CD4-positive, alpha-beta memory T cell (primary cell): ENCODE measurements at regions not wholly inside any gene's neighbourhood (a gene's known extent, or its start where the extent isn't known, plus 50 kb on each side); places are given as distances from the start of the nearest gene placed in this dataset.

ENCODE experiments used
- CTCF ChIA-PET: fragments of 350-600 bp; sonication (Branson Sonifier 250); formaldehyde crosslinking; loops from one replicate; lab custom pipeline; 2021; ENCODE audit warnings: inconsistent platforms; ENCODE audit not compliant: partially characterized antibody; lab: Charles Lee
- POLR2A ChIA-PET: fragments of 350-600 bp; sonication (Branson Sonifier 250); formaldehyde crosslinking; loops from one replicate; lab custom pipeline; 2021; ENCODE audit not compliant: partially characterized antibody; lab: Charles Lee
- DNase-seq, 5 donors: peaks; one replicate each; pipeline versions ENCODE4 v3.0.0 to v3.0.0-alpha.2; 2020 to 2022; ENCODE audit warnings: mixed read lengths in 1 of 5
- H3K27ac ChIP-seq: one replicate; pipeline ENCODE4 v1.7.0; 2013; ENCODE audit warnings: low read depth, low read length
- H3K27me3 ChIP-seq: 2 replicates; pipeline ENCODE4 v1.7.0; 2013; ENCODE audit warnings: mild to moderate bottlenecking, low read length, moderate library complexity; ENCODE audit not compliant: insufficient read depth
- H3K36me3 ChIP-seq: 2 replicates; pipeline ENCODE4 v1.7.0; 2013; ENCODE audit warnings: mild to moderate bottlenecking, low read length, moderate library complexity; ENCODE audit not compliant: insufficient read depth
- H3K4me1 ChIP-seq: 2 replicates; pipeline ENCODE4 v1.7.0; 2013; ENCODE audit warnings: mild to moderate bottlenecking, low read length, moderate library complexity; ENCODE audit not compliant: insufficient read depth
- H3K4me3 ChIP-seq, 2 donors: one replicate each; pipeline ENCODE4 v1.7.0; 2013; ENCODE audit warnings: low read length in 2 of 2, mild to moderate bottlenecking in 1 of 2
- H3K9me3 ChIP-seq, 2 donors: one replicate each; pipeline ENCODE4 v1.7.0; 2013; ENCODE audit warnings: low read length in 2 of 2, control low read depth in 1 of 2; ENCODE audit not compliant: control insufficient read depth in 1 of 2
- H3K27ac Mint-ChIP-seq, 7 donors: one replicate each; pipeline ENCODE4 v1.8.0; 2020 to 2021; ENCODE audit warnings: mixed read lengths in 7 of 7, mild to moderate bottlenecking in 6 of 7, inconsistent platforms in 3 of 7, moderate library complexity in 3 of 7
- H3K27me3 Mint-ChIP-seq, 2 donors: one replicate each; pipeline ENCODE4 v1.8.0; 2020 to 2021; ENCODE audit warnings: mixed read lengths in 2 of 2
- H3K36me3 Mint-ChIP-seq, 2 donors: one replicate each; pipeline ENCODE4 v1.8.0; 2020 to 2021; ENCODE audit warnings: mixed read lengths in 2 of 2, inconsistent platforms in 1 of 2, mild to moderate bottlenecking in 1 of 2
- H3K4me1 Mint-ChIP-seq, 4 donors: one replicate each; pipeline ENCODE4 v1.8.0; 2020 to 2021; ENCODE audit warnings: mixed read lengths in 4 of 4, mild to moderate bottlenecking in 1 of 4
- H3K4me3 Mint-ChIP-seq, 8 donors: one replicate each; pipeline ENCODE4 v1.8.0; 2020 to 2021; ENCODE audit warnings: mixed read lengths in 8 of 8, mild to moderate bottlenecking in 7 of 8, moderate library complexity in 6 of 8, inconsistent platforms in 3 of 8
- H3K9me3 Mint-ChIP-seq, 8 donors: one replicate each; pipeline ENCODE4 v1.8.0; 2020 to 2021; ENCODE audit warnings: mixed read lengths in 8 of 8, mild to moderate bottlenecking in 5 of 8, inconsistent platforms in 3 of 8, moderate library complexity in 1 of 8
- intact Hi-C: fragments of 100-400 bp; cut with micrococcal nuclease; formaldehyde crosslinking; loops from one replicate; pipeline ENCODE4 v1.15.1; 2023

GRCh38 chr2:15733867-15734673 is 142.4 kb downstream of the DDX1 start:
- ChIA-PET POLR2A (no interaction called here), CTCF (no interaction called here)
- Histone ChIP-seq H3K4me3 (no peak overlapping the region), H3K27ac (no peak overlapping the region), H3K9me3 (no peaks in the 10 kb centered on the region), H3K27me3 (no peaks in the 10 kb centered on the region), H3K4me1 (no peaks in the 10 kb centered on the region), H3K36me3 (no peaks in the 10 kb centered on the region)
- intact Hi-C loops, result no loop called here
- Mint-ChIP-seq H3K4me1 (no peaks in the 10 kb centered on the region), H3K9me3 (no peaks in the 10 kb centered on the region), H3K36me3 (no peaks in the 10 kb centered on the region), H3K27ac (no peak overlapping the region), H3K4me3 (no peak overlapping the region), H3K27me3 (peaks cover 1 to 9% of the 10 kb centered on the region in 2 donors)
- no peak for DNase-seq

DNA sequence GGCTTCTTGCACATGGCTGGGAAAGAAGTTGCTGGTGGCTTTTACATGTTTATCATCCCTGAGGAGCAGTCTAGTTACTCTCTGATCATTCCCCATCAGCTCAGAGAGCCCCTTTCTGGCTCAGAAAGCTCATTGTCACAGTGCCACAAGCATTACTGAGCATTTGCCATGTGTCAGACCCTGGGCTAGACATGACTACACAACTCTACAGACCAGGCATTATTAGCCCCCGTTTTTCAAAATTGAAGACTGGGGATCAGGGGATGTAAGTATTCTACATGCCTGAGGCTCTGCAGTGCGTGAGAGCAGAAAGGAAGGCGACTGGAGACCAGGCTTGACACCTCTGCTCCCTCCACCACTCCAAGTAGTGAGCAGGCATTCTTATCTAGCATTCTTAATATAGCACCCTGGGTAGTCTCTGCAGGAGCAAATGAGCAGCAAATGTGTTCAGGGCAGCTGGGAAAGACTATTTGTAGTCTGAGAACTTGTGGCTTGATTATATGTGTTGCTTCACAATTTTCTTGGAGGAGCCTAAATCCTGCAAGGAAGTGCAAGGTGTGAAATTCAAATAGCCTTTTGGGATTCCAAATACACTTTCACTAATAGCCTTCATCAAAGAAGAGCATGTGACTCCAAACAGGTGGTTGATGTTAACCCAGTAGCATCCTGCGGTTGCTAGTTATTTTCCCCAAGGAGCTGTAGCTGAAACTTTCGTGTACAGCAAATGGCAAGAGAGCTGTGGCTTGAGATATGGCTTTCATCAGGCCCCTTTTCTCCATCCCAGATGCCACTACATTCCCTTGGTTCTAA is 143.2 kb downstream of the DDX1 start:
- intact Hi-C loops, result no loop called here
- no peaks in the 10 kb centered on the region for H3K4me1 ChIP-seq

GRCh38 chr2:15735484-15736326 is 144.0 kb downstream of the DDX1 start:
- H3K9me3 ChIP-seq, result no peaks in the 10 kb centered on the region
- no peaks in the 10 kb centered on the region for H3K36me3 Mint-ChIP-seq
- H3K27ac ChIP-seq, result no peak overlapping the region
- CTCF ChIA-PET, result no interaction called here
- no peaks in the 10 kb centered on the region for H3K36me3 ChIP-seq
- POLR2A ChIA-PET, result no interaction called here
- peaks cover 1 to 3% of the 10 kb centered on the region in 2 donors for H3K27me3 Mint-ChIP-seq
- no peak for DNase-seq
- no peak overlapping the region for H3K4me3 ChIP-seq
- no peaks in the 10 kb centered on the region for H3K4me1 Mint-ChIP-seq
- H3K4me3 Mint-ChIP-seq, result no peak overlapping the region
- no peak overlapping the region for H3K27ac Mint-ChIP-seq
- intact Hi-C loops, result no loop called here
- no peaks in the 10 kb centered on the region for H3K4me1 ChIP-seq
- peaks cover 0 to 3% (median 0%) of the 10 kb centered on the region in 8 donors for H3K9me3 Mint-ChIP-seq
- no peaks in the 10 kb centered on the region for H3K27me3 ChIP-seq

More for the DNA sequence above, 143.2 kb downstream of the DDX1 start:
- ChIA-PET POLR2A (no interaction called here), CTCF (no interaction called here)
- Histone ChIP-seq H3K4me3 (no peak overlapping the region), H3K9me3 (no peaks in the 10 kb centered on the region), H3K27ac (no peak overlapping the region), H3K27me3 (no peaks in the 10 kb centered on the region), H3K36me3 (no peaks in the 10 kb centered on the region)
- DNase-seq, result no peak
- no peak overlapping the region for H3K4me3 Mint-ChIP-seq
- H3K27ac Mint-ChIP-seq, result no peak overlapping the region
- H3K9me3 Mint-ChIP-seq, result no peaks in the 10 kb centered on the region
- H3K27me3 Mint-ChIP-seq, result peaks cover 1 to 7% of the 10 kb centered on the region in 2 donors
- H3K4me1 Mint-ChIP-seq, result no peaks in the 10 kb centered on the region
- no peaks in the 10 kb centered on the region for H3K36me3 Mint-ChIP-seq

DNA sequence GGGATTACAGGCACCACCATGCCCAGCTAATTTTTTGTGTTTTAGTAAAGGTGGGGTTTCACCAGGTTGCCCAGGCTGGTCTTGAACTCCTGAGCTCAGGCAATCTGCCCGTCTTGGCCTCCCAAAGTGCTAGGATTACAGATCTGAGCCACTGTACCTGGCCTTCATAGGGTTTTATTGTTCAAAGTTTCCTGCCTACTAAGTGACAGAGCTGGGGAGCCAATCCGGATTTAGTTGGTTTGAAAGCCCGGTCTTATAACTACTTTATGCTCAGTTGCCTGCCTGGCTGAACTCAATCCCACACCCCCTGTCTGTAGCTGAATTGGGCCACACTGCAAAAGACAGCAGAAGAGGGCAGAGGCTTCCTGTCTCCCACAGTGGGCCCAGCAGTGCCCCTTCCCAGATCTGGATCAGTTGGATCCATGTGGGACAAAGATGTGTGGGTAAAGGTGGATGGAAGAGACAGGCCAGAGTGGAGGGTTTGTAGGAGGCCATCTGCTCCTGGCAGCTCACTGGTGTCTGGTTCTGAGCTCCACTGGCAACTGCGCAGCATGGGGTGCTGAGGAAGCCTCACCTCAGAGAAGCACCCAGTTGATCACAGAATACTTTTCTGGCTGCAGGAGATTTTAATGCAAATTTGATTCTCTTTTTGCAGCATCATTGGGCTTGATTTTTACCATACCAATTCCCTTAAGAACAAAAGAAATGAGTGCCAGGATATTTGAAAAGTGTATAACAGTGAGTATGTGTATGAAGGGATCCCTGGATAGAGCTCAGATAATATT is 144.9 kb downstream of the DDX1 start:
- POLR2A ChIA-PET, result no interaction called here
- Histone ChIP-seq H3K4me1 (no peaks in the 10 kb centered on the region), H3K27me3 (no peaks in the 10 kb centered on the region), H3K27ac (no peak overlapping the region), H3K36me3 (no peaks in the 10 kb centered on the region), H3K9me3 (no peaks in the 10 kb centered on the region), H3K4me3 (no peak overlapping the region)
- Mint-ChIP-seq H3K27ac (no peak overlapping the region), H3K9me3 (peaks cover 0 to 6% (median under 1%) of the 10 kb centered on the region in 8 donors), H3K36me3 (no peaks in the 10 kb centered on the region), H3K4me3 (no peak overlapping the region), H3K27me3 (peaks cover 1 to 3% of the 10 kb centered on the region in 2 donors), H3K4me1 (no peaks in the 10 kb centered on the region)
- intact Hi-C loops, result no loop called here
- CTCF ChIA-PET, result no interaction called here
- DNase-seq, result no peak

- Mint-ChIP-seq H3K4me3 (no peak overlapping the region), H3K27ac (no peak overlapping the region), H3K27me3 (peaks cover 2 to 3% of the 10 kb centered on the region in 2 donors), H3K9me3 (peaks cover 0 to 7% (median 2%) of the 10 kb centered on the region in 8 donors), H3K4me1 (no peaks in the 10 kb centered on the region), H3K36me3 (no peaks in the 10 kb centered on the region)
- CTCF ChIA-PET, result no interaction called here
- H3K27ac ChIP-seq, result no peak overlapping the region
- DNase-seq, result no peak
- H3K4me3 ChIP-seq, result no peak overlapping the region
- H3K9me3 ChIP-seq, result no peaks in the 10 kb centered on the region
- H3K27me3 ChIP-seq, result no peaks in the 10 kb centered on the region
- H3K4me1 ChIP-seq, result no peaks in the 10 kb centered on the region
- intact Hi-C loops, result no loop called here
- POLR2A ChIA-PET, result no interaction called here
- H3K36me3 ChIP-seq, result no peaks in the 10 kb centered on the region
These were observed 145.9 kb downstream of the DDX1 start for GRCh38 chr2:15737314-15738224.

DNA sequence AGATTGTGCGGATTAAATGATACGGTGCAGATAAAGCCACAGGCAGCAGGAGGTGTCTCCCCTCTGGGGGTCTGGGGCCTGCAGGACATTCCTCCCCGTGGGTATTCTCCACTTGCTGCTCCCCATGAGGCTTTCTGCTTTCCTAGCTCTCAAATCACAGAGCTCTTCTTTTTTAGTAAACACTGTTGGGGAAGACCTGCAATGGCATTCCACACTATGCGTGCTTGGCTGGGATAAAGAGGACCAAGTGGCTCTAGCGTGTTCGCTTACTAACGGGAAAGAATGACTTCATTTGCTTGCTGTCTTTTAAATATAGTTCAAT is 146.5 kb downstream of the DDX1 start:
- Histone ChIP-seq H3K4me1 (no peaks in the 10 kb centered on the region), H3K36me3 (no peaks in the 10 kb centered on the region), H3K9me3 (no peaks in the 10 kb centered on the region), H3K27ac (no peak overlapping the region), H3K27me3 (no peaks in the 10 kb centered on the region), H3K4me3 (no peak overlapping the region)
- POLR2A ChIA-PET, result no interaction called here
- intact Hi-C loops, result no loop called here
- Mint-ChIP-seq H3K4me1 (no peaks in the 10 kb centered on the region), H3K36me3 (no peaks in the 10 kb centered on the region), H3K27ac (no peak overlapping the region), H3K27me3 (peaks cover 1 to 3% of the 10 kb centered on the region in 2 donors), H3K9me3 (peaks cover 0 to 7% (median 2%) of the 10 kb centered on the region in 8 donors), H3K4me3 (no peak overlapping the region)
- DNase-seq, result no peak
- CTCF ChIA-PET, result no interaction called here
